H1 (cell line): ENCODE measurements at regions not wholly inside any gene's neighbourhood (a gene's known extent, or its start where the extent isn't known, plus 50 kb on each side); places are given as distances from the start of the nearest gene placed in this dataset.

Source experiments
- EP300 ChIP-seq, 2 experiments: IDR thresholded peaks; 1 replicate in 1 of 2; 2 replicates in 1 of 2; pipeline ENCODE4 v1.6.1; 2011 to 2012; ENCODE audit warnings: low read depth in 2 of 2, low read length in 2 of 2, mild to moderate bottlenecking in 2 of 2, borderline replicate concordance in 1 of 2, inconsistent platforms in 1 of 2, moderate library complexity in 1 of 2
- KDM1A ChIP-seq: fragments of 200-600, 300-600 bp; sonication (generic); IDR thresholded peaks from 2 replicates; pipeline ENCODE4 v1.7.1; 2016; ENCODE audit warnings: mild to moderate bottlenecking, low read length, borderline replicate concordance
- SIN3A ChIP-seq, 2 experiments: IDR thresholded peaks in 1 of 2; conservative IDR thresholded peaks in 1 of 2; 2 replicates each; pipeline ENCODE4 v1.6.1; 2011 to 2012; ENCODE audit warnings: low read length in 2 of 2, improper control_type of control experiment in 1 of 2, low read depth in 1 of 2, mild to moderate bottlenecking in 1 of 2
- TF ChIP-seq, protein P1 (sequence below): IDR thresholded peaks from 2 replicates; pipeline ENCODE4 v1.6.1; 2012; ENCODE audit warnings: low read length, inconsistent platforms

DNA sequence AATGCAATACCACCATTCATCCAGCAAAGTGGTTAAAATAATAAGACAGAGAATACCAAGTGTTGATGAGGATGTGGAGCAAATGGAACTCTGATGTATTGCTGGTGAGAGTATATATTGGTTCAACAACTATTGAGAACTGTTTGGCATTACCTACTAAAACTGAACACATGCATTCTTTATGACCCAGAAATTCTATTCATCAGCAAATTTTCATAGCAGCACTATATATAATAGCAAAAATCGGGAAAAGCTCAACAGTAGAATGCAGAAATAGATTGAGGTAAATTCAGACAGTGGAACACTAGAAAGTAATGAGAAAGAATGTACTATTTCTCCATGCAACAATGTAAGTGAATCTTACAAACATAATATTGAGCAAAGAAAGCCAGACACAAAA is 62.2 kb upstream of the FOXP4 start (continued):
- TF ChIP-seq, protein P1, sequence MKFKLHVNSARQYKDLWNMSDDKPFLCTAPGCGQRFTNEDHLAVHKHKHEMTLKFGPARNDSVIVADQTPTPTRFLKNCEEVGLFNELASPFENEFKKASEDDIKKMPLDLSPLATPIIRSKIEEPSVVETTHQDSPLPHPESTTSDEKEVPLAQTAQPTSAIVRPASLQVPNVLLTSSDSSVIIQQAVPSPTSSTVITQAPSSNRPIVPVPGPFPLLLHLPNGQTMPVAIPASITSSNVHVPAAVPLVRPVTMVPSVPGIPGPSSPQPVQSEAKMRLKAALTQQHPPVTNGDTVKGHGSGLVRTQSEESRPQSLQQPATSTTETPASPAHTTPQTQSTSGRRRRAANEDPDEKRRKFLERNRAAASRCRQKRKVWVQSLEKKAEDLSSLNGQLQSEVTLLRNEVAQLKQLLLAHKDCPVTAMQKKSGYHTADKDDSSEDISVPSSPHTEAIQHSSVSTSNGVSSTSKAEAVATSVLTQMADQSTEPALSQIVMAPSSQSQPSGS = no peak
- TF ChIP-seq EP300 (IDR thresholded peaks at IDR 0.05; ENCODE audit: borderline replicate concordance in 1 of 2, low read depth in 2 of 2, low read length in 2 of 2) (no peak), SIN3A (conservative IDR thresholded peaks at IDR 0.05 in 1 of 2, IDR thresholded peaks at IDR 0.05 in 1 of 2; ENCODE audit: low read depth in 1 of 2, low read length in 2 of 2) (no peak), KDM1A (no peak)
- TF ChIP-seq, all 59 proteins: peak for 0
